Lung (tissue), 11 donors: ENCODE measurements at regions not wholly inside any gene's neighbourhood (a gene's known extent, or its start where the extent isn't known, plus 50 kb on each side); places are given as distances from the start of the nearest gene placed in this dataset.

Experiments used
- ATAC-seq: fragments of 200-7000 bp; cut with Tn5 transposase; one replicate; pipeline ENCODE4 v1.9.1; 2020; ENCODE audit warnings: moderate number of reproducible peaks; ENCODE audit not compliant: insufficient read depth, low FRiP score
- DNase-seq, 3 donors: peaks; one replicate each; pipeline ENCODE4 v3.0.0-alpha.2; 2013 to 2017
- H3K27ac ChIP-seq, 2 donors: one replicate each; pipeline ENCODE4 v1.5.1; 2013; ENCODE audit warnings: mild to moderate bottlenecking in 2 of 2, moderate library complexity in 2 of 2, control low read depth in 1 of 2, inconsistent platforms in 1 of 2, low read depth in 1 of 2, low read length in 1 of 2
- H3K27me3 ChIP-seq, 3 donors: one replicate each; pipeline ENCODE4 v1.5.1; 2013; ENCODE audit warnings: low read length in 2 of 3; ENCODE audit not compliant: control insufficient read depth in 3 of 3, insufficient read depth in 3 of 3
- H3K36me3 ChIP-seq, 4 donors: one replicate each; pipeline ENCODE4 v1.5.1; 2013; ENCODE audit warnings: low read length in 4 of 4, mild to moderate bottlenecking in 1 of 4, moderate library complexity in 1 of 4; ENCODE audit not compliant: control insufficient read depth in 4 of 4, insufficient read depth in 4 of 4
- H3K4me1 ChIP-seq, 5 donors: one replicate each; pipeline ENCODE4 v1.5.1; 2013; ENCODE audit warnings: low read length in 5 of 5, mild to moderate bottlenecking in 2 of 5, moderate library complexity in 1 of 5; ENCODE audit not compliant: control insufficient read depth in 5 of 5, insufficient read depth in 5 of 5
- H3K4me3 ChIP-seq: one replicate; pipeline ENCODE4 v1.5.1; 2013; ENCODE audit warnings: mild to moderate bottlenecking, control low read depth, moderate library complexity
- H3K9ac ChIP-seq, 2 donors: one replicate each; pipeline ENCODE4 v1.5.1; 2013; ENCODE audit warnings: low read length in 2 of 2, control low read depth in 1 of 2; ENCODE audit not compliant: insufficient read depth in 1 of 2
- H3K9me3 ChIP-seq, 4 donors: one replicate each; pipeline ENCODE4 v1.5.1; 2013; ENCODE audit warnings: low read length in 3 of 4, mild to moderate bottlenecking in 1 of 4, moderate library complexity in 1 of 4; ENCODE audit not compliant: control insufficient read depth in 4 of 4, insufficient read depth in 3 of 4
- CTCF ChIP-seq: IDR thresholded peaks from 2 replicates; pipeline ENCODE4 v1.5.1; 2012; ENCODE audit warnings: mild to moderate bottlenecking; ENCODE audit errors: control extremely low read depth, extremely low read depth
- WGBS, 2 donors: extraction: QIAGEN DNeasy Blood & Tissue Kit; methylation state at CpG; one replicate each; pipeline ENCODE4 v1.1.7; 2013; 5-methylcytosine and 5-hydroxymethylcytosine counted together
- donor health status: control.
- donor health status: control.
- donor health status: Bipolar disorder and iron deficiency.
- donor health status: healthy.
- donor health status: DM: yes; HTN: yes; CAD: no.

GRCh38 chr15:100714749-100715342 is 112.5 kb downstream of the ASB7 start:
- no peak for TF ChIP-seq CTCF
- Histone ChIP-seq H3K27me3 (no peaks in the 10 kb centered on the region), H3K9ac (no peak overlapping the region), H3K4me1 (peaks cover 0 to 30% (median 18%) of the 10 kb centered on the region in 5 donors), H3K4me3 (no peak overlapping the region), H3K27ac (peak overlapping the region in 1 of 2 donors; percentile 56), H3K36me3 (no peaks in the 10 kb centered on the region), H3K9me3 (peaks cover 0 to 3% (median 0%) of the 10 kb centered on the region in 4 donors)
- DNase-seq (no peak), ATAC-seq (peak; percentile 53)
- WGBS, 2 donors: 66 to 82% methylated on average over 14 of the region's 14 CpGs

GRCh38 chr15:100715571-100716455 is 113.4 kb downstream of the ASB7 start:
- no peak for DNase-seq
- H3K36me3 ChIP-seq: no peaks in the 10 kb centered on the region
- ATAC-seq: peak; percentile 27
- no peak overlapping the region for H3K9ac ChIP-seq
- H3K9me3 ChIP-seq: peaks cover 0 to 3% (median 0%) of the 10 kb centered on the region in 4 donors
- TF ChIP-seq CTCF: no peak
- H3K4me1 ChIP-seq: peaks cover 0 to 30% (median 18%) of the 10 kb centered on the region in 5 donors
- H3K27me3 ChIP-seq: peaks cover 0 to 3% (median 0%) of the 10 kb centered on the region in 3 donors
- H3K27ac ChIP-seq: peak overlapping the region in 1 of 2 donors; percentile 56
- no peak overlapping the region for H3K4me3 ChIP-seq
- WGBS, 2 donors: 56 to 72% methylated on average over 17 of the region's 17 CpGs

GRCh38 chr15:100716456-100717085 is 114.2 kb downstream of the ASB7 start:
- Histone ChIP-seq H3K27ac (peak overlapping the region in 1 of 2 donors; percentile 17), H3K36me3 (no peaks in the 10 kb centered on the region), H3K4me1 (peaks cover 0 to 26% (median 12%) of the 10 kb centered on the region in 5 donors), H3K27me3 (peaks cover 0 to 3% (median 0%) of the 10 kb centered on the region in 3 donors), H3K9ac (no peak overlapping the region), H3K9me3 (no peaks in the 10 kb centered on the region), H3K4me3 (no peak overlapping the region)
- no peak for TF ChIP-seq CTCF
- no peak for DNase-seq
- no peak for ATAC-seq
- 88 to 93% methylated on average over 10 of the region's 10 CpGs for WGBS, 2 donors
